GM23248 (cell line): ENCODE measurements at regions not wholly inside any gene's neighbourhood (a gene's known extent, or its start where the extent isn't known, plus 50 kb on each side); places are given as distances from the start of the nearest gene placed in this dataset.

Source experiments
- EZH2 ChIP-seq: fragments of 200-600 bp; sonication (generic); IDR thresholded peaks from 2 replicates; pipeline ENCODE4 v1.6.1; 2018; ENCODE audit warnings: antibody characterized with exemption, mild to moderate bottlenecking; ENCODE audit not compliant: insufficient read depth, poor library complexity, severe bottlenecking
- EZH2phosphoT487 ChIP-seq: fragments of 200-600 bp; sonication (generic); IDR thresholded peaks from 2 replicates; pipeline ENCODE4 v1.6.1; 2018; ENCODE audit warnings: antibody characterized with exemption, moderate library complexity, mild to moderate bottlenecking, low read depth; ENCODE audit not compliant: insufficient read depth

DNA sequence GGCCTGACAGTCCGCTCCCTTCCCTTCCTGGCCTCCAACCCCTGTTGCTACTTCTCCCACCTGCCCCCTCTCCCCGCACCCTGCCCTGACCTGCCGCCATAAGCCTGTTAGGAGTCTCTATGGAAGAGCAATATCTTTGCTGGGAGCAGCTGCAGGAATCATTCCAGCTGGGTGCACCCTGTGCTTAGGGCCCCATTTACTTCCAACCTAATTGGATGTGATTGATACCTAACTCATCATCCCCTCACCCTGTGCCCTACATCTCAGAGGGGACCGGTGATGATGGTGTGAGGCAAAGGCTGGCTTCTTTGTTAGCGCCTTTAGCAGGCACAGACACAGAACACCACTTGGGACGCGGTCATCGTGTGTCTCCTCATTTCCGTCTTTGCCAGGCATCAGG, 80.0 kb upstream of the FAM180A start:
- no peak for TF ChIP-seq EZH2
- no peak for TF ChIP-seq EZH2phosphoT487
